Fibroblast of the conjunctiva (primary cell): ENCODE measurements at regions not wholly inside any gene's neighbourhood (a gene's known extent, or its start where the extent isn't known, plus 50 kb on each side); places are given as distances from the start of the nearest gene placed in this dataset.

Experiments used
- DNase-seq: peaks from one replicate; pipeline ENCODE4 v3.0.0-alpha.2; 2010; ENCODE audit warnings: low read depth

- DNase-seq, result no peak
Measured at GRCh38 chr20:11041396-11041795, 367.6 kb upstream of the JAG1 start.

- no peak for DNase-seq
Measured at GRCh38 chr20:11043001-11043400, 369.2 kb upstream of the JAG1 start.

- no peak for DNase-seq
Measured at GRCh38 chr20:11044561-11044960, 370.8 kb upstream of the JAG1 start.

- DNase-seq, result no peak
Measured at GRCh38 chr20:11045412-11046175, 371.8 kb upstream of the JAG1 start.

- no peak for DNase-seq
Measured at GRCh38 chr20:11047559-11047958, 373.8 kb upstream of the JAG1 start.

- no peak for DNase-seq
Measured at GRCh38 chr20:11048739-11049138, 374.9 kb upstream of the JAG1 start.

GRCh38 chr20:11050350-11050749, 376.6 kb upstream of the JAG1 start:
- DNase-seq, result no peak

- no peak for DNase-seq
Measured at GRCh38 chr20:11051136-11051535, 377.3 kb upstream of the JAG1 start.

GRCh38 chr20:11053310-11053709, 379.5 kb upstream of the JAG1 start:
- no peak for DNase-seq

GRCh38 chr20:11054266-11054993, 380.6 kb upstream of the JAG1 start:
- no peak for DNase-seq

GRCh38 chr20:11056414-11056813, 382.6 kb upstream of the JAG1 start:
- no peak for DNase-seq

- no peak for DNase-seq
Measured at GRCh38 chr20:11057624-11058023, 383.8 kb upstream of the JAG1 start.

- no peak for DNase-seq
Measured at GRCh38 chr20:11059659-11060058, 385.9 kb upstream of the JAG1 start.

- DNase-seq, result no peak
Measured at GRCh38 chr20:11060423-11061185, 386.8 kb upstream of the JAG1 start.

- no peak for DNase-seq
Measured at GRCh38 chr20:11063444-11063843, 389.6 kb upstream of the JAG1 start.

GRCh38 chr20:11064946-11065345, 391.1 kb upstream of the JAG1 start:
- no peak for DNase-seq

- no peak for DNase-seq
Measured at GRCh38 chr20:11067359-11067758, 393.6 kb upstream of the JAG1 start.

- no peak for DNase-seq
Measured at GRCh38 chr20:11072982-11073381, 399.2 kb upstream of the JAG1 start.

GRCh38 chr20:11076434-11077105, 402.8 kb upstream of the JAG1 start:
- DNase-seq, result no peak

GRCh38 chr20:11077226-11077625, 403.4 kb upstream of the JAG1 start:
- no peak for DNase-seq

- DNase-seq, result no peak
Measured at GRCh38 chr20:11080010-11080409, 406.2 kb upstream of the JAG1 start.

GRCh38 chr20:11080781-11081377, 407.1 kb upstream of the JAG1 start:
- no peak for DNase-seq
